HT-29 (cell line): ENCODE measurements at regions not wholly inside any gene's neighbourhood (a gene's known extent, or its start where the extent isn't known, plus 50 kb on each side); places are given as distances from the start of the nearest gene placed in this dataset.

Source experiments
- DNase-seq: peaks from one replicate; pipeline ENCODE4 v3.0.0-alpha.2; 2015; ENCODE audit warnings: low spot score

- no peak for DNase-seq
Observed at GRCh38 chr10:44476409-44477045, 91.6 kb upstream of the CXCL12 start.

- no peak for DNase-seq
Observed at GRCh38 chr10:44477046-44477425, 92.1 kb upstream of the CXCL12 start.

- no peak for DNase-seq
Observed at GRCh38 chr10:44478040-44478439, 93.1 kb upstream of the CXCL12 start.

GRCh38 chr10:44478876-44479705, 94.2 kb upstream of the CXCL12 start:
- DNase-seq: no peak

GRCh38 chr10:44492678-44493077, 107.8 kb upstream of the CXCL12 start:
- DNase-seq: no peak

- DNase-seq: no peak
Observed at GRCh38 chr10:44498222-44498621, 113.3 kb upstream of the CXCL12 start.

- DNase-seq: no peak
Observed at GRCh38 chr10:44500451-44500850, 115.6 kb upstream of the CXCL12 start.

GRCh38 chr10:44506386-44506785, 121.5 kb upstream of the CXCL12 start:
- no peak for DNase-seq

- no peak for DNase-seq
Observed at GRCh38 chr10:44510379-44511115, 125.7 kb upstream of the CXCL12 start.

GRCh38 chr10:44511166-44511565, 126.3 kb upstream of the CXCL12 start:
- DNase-seq: no peak

GRCh38 chr10:44511601-44512000, 126.7 kb upstream of the CXCL12 start:
- DNase-seq: no peak

- DNase-seq: no peak
Observed at GRCh38 chr10:44512431-44513022, 127.6 kb upstream of the CXCL12 start.

- DNase-seq: no peak
Observed at GRCh38 chr10:44513591-44513990, 128.7 kb upstream of the CXCL12 start.

- no peak for DNase-seq
Observed at GRCh38 chr10:44516891-44517290, 132.0 kb upstream of the CXCL12 start.

GRCh38 chr10:44517635-44518034, 132.7 kb upstream of the CXCL12 start:
- DNase-seq: no peak

GRCh38 chr10:44519361-44519760, 134.5 kb upstream of the CXCL12 start:
- DNase-seq: no peak

- DNase-seq: no peak
Observed at GRCh38 chr10:44520651-44521050, 135.8 kb upstream of the CXCL12 start.

- DNase-seq: no peak
Observed at GRCh38 chr10:44539178-44539577, 154.3 kb upstream of the CXCL12 start.

GRCh38 chr10:44552726-44553125, 167.8 kb upstream of the CXCL12 start:
- DNase-seq: no peak

- no peak for DNase-seq
Observed at GRCh38 chr10:44557596-44558191, 172.8 kb upstream of the CXCL12 start.

GRCh38 chr10:44558521-44558920, 173.6 kb upstream of the CXCL12 start:
- no peak for DNase-seq

- no peak for DNase-seq
Observed at GRCh38 chr10:44564361-44564760, 179.5 kb upstream of the CXCL12 start.
